ENCODE measurements at regions not wholly inside any gene's neighbourhood (a gene's known extent, or its start where the extent isn't known, plus 50 kb on each side); places are given as distances from the start of the nearest gene placed in this dataset.
"Not testable (repeated sequence)": the region's sequence is repeated elsewhere in the genome, so short reads cannot be mapped to it uniquely, and the experiment has no call there.

DNA sequence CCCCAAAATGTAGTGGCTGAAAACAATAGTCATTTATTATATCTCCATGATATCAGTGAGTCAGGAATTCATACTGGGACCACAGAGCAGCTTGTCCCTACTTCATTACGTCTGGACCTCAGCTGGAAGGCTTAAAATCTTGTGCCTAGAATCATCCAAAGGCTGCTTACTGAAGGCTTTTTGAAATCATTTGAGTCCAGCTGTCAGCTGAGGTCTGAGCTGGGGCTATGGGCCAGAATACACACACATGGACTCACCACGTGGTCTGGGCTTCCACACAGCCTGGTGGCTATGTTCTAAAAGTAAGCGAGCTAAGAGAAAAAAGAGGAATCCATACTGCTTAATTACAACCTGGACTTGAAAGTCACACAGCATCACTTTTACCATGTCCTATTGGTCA is 209.2 kb downstream of the KCTD12 start:
- Mint-ChIP-seq H3K4me1 (no peaks in the 10 kb centered on the region), H3K36me3 (no peaks in the 10 kb centered on the region), H3K9me3 (no peaks in the 10 kb centered on the region), H3K27ac (no peak overlapping the region), H3K27me3 (peaks cover 3 to 4% of the 10 kb centered on the region in 2 donors), H3K4me3 (no peak overlapping the region)
- no peak overlapping the region for H3K4me3 ChIP-seq (ENCODE audit: low read length)
- no peak overlapping the region for H3K27ac ChIP-seq (ENCODE audit: low read depth, low read length)
- no peaks in the 10 kb centered on the region for H3K36me3 ChIP-seq (ENCODE audit: insufficient read depth, low read length)
- POLR2A ChIA-PET, result no interaction called here
- no peaks in the 10 kb centered on the region for H3K27me3 ChIP-seq (ENCODE audit: insufficient read depth, low read length, poor library complexity, severe bottlenecking)
- H3K4me1 ChIP-seq (ENCODE audit: insufficient read depth, low read length), result no peaks in the 10 kb centered on the region
- no peak for DNase-seq
- H3K9me3 ChIP-seq (ENCODE audit: low read length), result no peaks in the 10 kb centered on the region
- CTCF ChIA-PET, result no interaction called here

GRCh38 chr13:76672420-76672819 is 213.8 kb downstream of the KCTD12 start:
- H3K27ac Mint-ChIP-seq, result no peak overlapping the region
- no peaks in the 10 kb centered on the region for H3K4me1 ChIP-seq (ENCODE audit: insufficient read depth, low read length)
- POLR2A ChIA-PET, result no interaction called here
- H3K9me3 ChIP-seq (ENCODE audit: low read length), result no peaks in the 10 kb centered on the region
- H3K4me1 Mint-ChIP-seq, result no peaks in the 10 kb centered on the region
- no peak for DNase-seq
- H3K36me3 Mint-ChIP-seq, result no peaks in the 10 kb centered on the region
- H3K36me3 ChIP-seq (ENCODE audit: insufficient read depth, low read length), result no peaks in the 10 kb centered on the region
- H3K4me3 ChIP-seq (ENCODE audit: low read length), result no peak overlapping the region
- H3K27me3 ChIP-seq (ENCODE audit: insufficient read depth, low read length, poor library complexity, severe bottlenecking), result no peaks in the 10 kb centered on the region
- CTCF ChIA-PET, result no interaction called here
- peaks cover 3 to 4% of the 10 kb centered on the region in 2 donors for H3K27me3 Mint-ChIP-seq
- H3K27ac ChIP-seq (ENCODE audit: low read depth, low read length), result no peak overlapping the region
- no peaks in the 10 kb centered on the region for H3K9me3 Mint-ChIP-seq
- H3K4me3 Mint-ChIP-seq, result no peak overlapping the region

GRCh38 chr13:76668716-76669115 is 217.5 kb downstream of the KCTD12 start:
- H3K36me3 Mint-ChIP-seq, result no peaks in the 10 kb centered on the region
- Histone ChIP-seq H3K27ac (ENCODE audit: low read depth, low read length) (no peak overlapping the region), H3K27me3 (ENCODE audit: insufficient read depth, low read length, poor library complexity, severe bottlenecking) (no peaks in the 10 kb centered on the region), H3K9me3 (ENCODE audit: low read length) (no peaks in the 10 kb centered on the region), H3K4me3 (ENCODE audit: low read length) (no peak overlapping the region), H3K36me3 (ENCODE audit: insufficient read depth, low read length) (no peaks in the 10 kb centered on the region), H3K4me1 (ENCODE audit: insufficient read depth, low read length) (no peaks in the 10 kb centered on the region)
- H3K4me3 Mint-ChIP-seq, result no peak overlapping the region
- DNase-seq, result no peak
- H3K27ac Mint-ChIP-seq, result no peak overlapping the region
- ChIA-PET CTCF (interaction anchor here (1.7 kb wide), 1 partner anchor 13 kb away, joined by 3 read pairs; no protein-coding TSS in a partner anchor), POLR2A (no interaction called here)
- no peaks in the 10 kb centered on the region for H3K9me3 Mint-ChIP-seq
- peaks cover 0 to 1% of the 10 kb centered on the region in 2 donors for H3K27me3 Mint-ChIP-seq
- H3K4me1 Mint-ChIP-seq, result no peaks in the 10 kb centered on the region

DNA sequence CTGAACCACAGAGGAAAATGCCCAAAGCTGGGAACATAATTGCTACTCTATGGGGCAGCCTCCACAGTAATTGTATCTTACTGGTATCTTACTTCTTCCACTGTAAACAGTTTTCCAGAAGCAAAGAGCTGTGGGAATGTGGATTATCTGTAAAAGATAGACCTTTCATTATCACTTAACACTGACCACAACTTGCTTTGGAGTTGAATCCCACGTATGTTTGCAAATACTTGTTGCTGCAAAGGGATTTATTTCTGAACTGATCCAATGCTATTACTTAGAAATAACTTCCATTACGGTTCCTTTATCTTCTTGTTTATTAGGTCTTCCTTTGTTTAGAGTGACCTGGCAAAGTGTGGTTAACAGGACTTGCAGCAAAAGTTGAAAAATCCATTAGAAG is 218.1 kb downstream of the KCTD12 start:
- ChIA-PET CTCF (interaction anchor here (1.7 kb wide), 1 partner anchor 13 kb away, joined by 3 read pairs; no protein-coding TSS in a partner anchor), POLR2A (no interaction called here)
- Histone ChIP-seq H3K27ac (ENCODE audit: low read depth, low read length) (no peak overlapping the region), H3K4me1 (ENCODE audit: insufficient read depth, low read length) (no peaks in the 10 kb centered on the region), H3K27me3 (ENCODE audit: insufficient read depth, low read length, poor library complexity, severe bottlenecking) (no peaks in the 10 kb centered on the region), H3K9me3 (ENCODE audit: low read length) (no peaks in the 10 kb centered on the region), H3K36me3 (ENCODE audit: insufficient read depth, low read length) (no peaks in the 10 kb centered on the region), H3K4me3 (ENCODE audit: low read length) (no peak overlapping the region)
- no peaks in the 10 kb centered on the region for H3K4me1 Mint-ChIP-seq
- H3K27me3 Mint-ChIP-seq, result peaks cover 0 to 1% of the 10 kb centered on the region in 2 donors
- H3K4me3 Mint-ChIP-seq, result no peak overlapping the region
- H3K36me3 Mint-ChIP-seq, result no peaks in the 10 kb centered on the region
- no peak overlapping the region for H3K27ac Mint-ChIP-seq
- DNase-seq, result no peak
- no peaks in the 10 kb centered on the region for H3K9me3 Mint-ChIP-seq

DNA sequence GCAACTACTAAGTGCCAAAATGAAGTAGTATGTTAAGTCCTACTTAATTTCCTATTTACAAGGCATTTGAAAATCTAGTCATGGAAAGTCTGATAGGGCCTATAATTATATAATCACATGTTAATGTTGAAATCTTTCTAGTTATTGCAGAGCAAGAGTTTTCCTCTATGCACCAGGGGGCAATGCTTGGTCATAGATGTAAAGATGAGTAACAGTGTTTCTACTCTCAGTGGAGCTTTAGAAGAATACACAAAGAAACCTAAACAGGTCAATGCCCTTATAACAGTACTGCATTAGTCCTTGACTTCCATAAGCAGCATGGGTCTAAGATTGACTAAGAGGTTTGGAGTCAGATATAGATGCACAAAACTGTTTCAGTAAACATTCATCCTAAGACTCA is 218.7 kb downstream of the KCTD12 start:
- Histone ChIP-seq H3K4me1 (ENCODE audit: insufficient read depth, low read length) (no peaks in the 10 kb centered on the region), H3K4me3 (ENCODE audit: low read length) (no peak overlapping the region), H3K27me3 (ENCODE audit: insufficient read depth, low read length, poor library complexity, severe bottlenecking) (no peaks in the 10 kb centered on the region), H3K27ac (ENCODE audit: low read depth, low read length) (no peak overlapping the region), H3K36me3 (ENCODE audit: insufficient read depth, low read length) (no peaks in the 10 kb centered on the region), H3K9me3 (ENCODE audit: low read length) (no peaks in the 10 kb centered on the region)
- CTCF ChIA-PET, result interaction anchor here (0.6 to 1.7 kb wide), 2 partner anchors 12 to 89 kb away, joined by 3 to 4 read pairs; no protein-coding TSS in a partner anchor
- H3K9me3 Mint-ChIP-seq, result no peaks in the 10 kb centered on the region
- no peaks in the 10 kb centered on the region for H3K36me3 Mint-ChIP-seq
- no peak overlapping the region for H3K4me3 Mint-ChIP-seq
- no peaks in the 10 kb centered on the region for H3K4me1 Mint-ChIP-seq
- peak in 1 of 5 donors; percentile 37 for DNase-seq
- POLR2A ChIA-PET, result no interaction called here
- H3K27ac Mint-ChIP-seq, result no peak overlapping the region
- H3K27me3 Mint-ChIP-seq, result peaks cover 0 to 1% of the 10 kb centered on the region in 2 donors

GRCh38 chr13:76663592-76664335 is 222.4 kb downstream of the KCTD12 start:
- H3K9me3 ChIP-seq (ENCODE audit: low read length), result no peaks in the 10 kb centered on the region
- no peak overlapping the region for H3K4me3 ChIP-seq (ENCODE audit: low read length)
- CTCF ChIA-PET, result no interaction called here
- H3K36me3 ChIP-seq (ENCODE audit: insufficient read depth, low read length), result no peaks in the 10 kb centered on the region
- H3K27me3 ChIP-seq (ENCODE audit: insufficient read depth, low read length, poor library complexity, severe bottlenecking), result no peaks in the 10 kb centered on the region
- POLR2A ChIA-PET, result no interaction called here
- H3K9me3 Mint-ChIP-seq, result peaks cover 0 to under 1% (median 0%) of the 10 kb centered on the region in 5 donors
- H3K27me3 Mint-ChIP-seq, result peaks cover 0 to 1% of the 10 kb centered on the region in 2 donors
- no peak for DNase-seq
- no peak overlapping the region for H3K27ac Mint-ChIP-seq
- H3K27ac ChIP-seq (ENCODE audit: low read depth, low read length), result no peak overlapping the region
- H3K4me1 Mint-ChIP-seq, result no peaks in the 10 kb centered on the region
- H3K36me3 Mint-ChIP-seq, result no peaks in the 10 kb centered on the region
- H3K4me3 Mint-ChIP-seq, result no peak overlapping the region
- no peaks in the 10 kb centered on the region for H3K4me1 ChIP-seq (ENCODE audit: insufficient read depth, low read length)

DNA sequence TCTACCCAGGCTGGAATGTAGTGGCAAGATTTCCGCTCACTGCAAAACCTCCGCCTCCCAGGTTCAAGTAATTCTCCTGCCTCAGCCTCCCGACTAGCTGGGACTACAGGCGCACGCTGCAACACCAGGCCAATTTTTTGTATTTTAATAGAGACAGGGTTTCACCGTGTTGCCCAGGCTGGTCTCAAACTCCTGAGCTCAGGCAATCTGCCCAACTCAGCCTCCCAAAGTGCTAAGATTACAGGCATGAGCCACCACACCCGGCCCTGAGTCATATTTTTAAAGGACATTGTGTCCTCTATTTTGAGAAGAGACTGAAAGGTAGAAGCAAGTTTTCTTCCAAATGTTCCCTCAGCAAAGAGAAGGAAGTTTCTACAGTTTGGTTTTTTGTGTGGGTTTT is 227.1 kb downstream of the KCTD12 start:
- DNase-seq; POLR2A ChIA-PET; H3K27ac Mint-ChIP-seq; H3K4me1 ChIP-seq (ENCODE audit: insufficient read depth, low read length); CTCF ChIA-PET; H3K9me3 ChIP-seq (ENCODE audit: low read length); H3K4me1 Mint-ChIP-seq; H3K36me3 ChIP-seq (ENCODE audit: insufficient read depth, low read length); H3K27me3 ChIP-seq (ENCODE audit: insufficient read depth, low read length, poor library complexity, severe bottlenecking); H3K4me3 ChIP-seq (ENCODE audit: low read length); H3K36me3 Mint-ChIP-seq; H3K27ac ChIP-seq (ENCODE audit: low read depth, low read length); H3K4me3 Mint-ChIP-seq; H3K27me3 Mint-ChIP-seq; H3K9me3 Mint-ChIP-seq: not testable (repeated sequence)

GRCh38 chr13:76656500-76656899 is 229.7 kb downstream of the KCTD12 start:
- H3K27me3 Mint-ChIP-seq, result peaks cover 6 to 18% of the 10 kb centered on the region in 2 donors
- no peaks in the 10 kb centered on the region for H3K4me1 Mint-ChIP-seq
- CTCF ChIA-PET, result interaction anchor here (0.9 kb wide), 1 partner anchor 9 kb away, joined by 3 read pairs; no protein-coding TSS in a partner anchor

More at GRCh38 chr13:76656500-76656899, 229.7 kb downstream of the KCTD12 start:
- H3K27ac ChIP-seq (ENCODE audit: low read depth, low read length), result no peak overlapping the region
- H3K4me3 ChIP-seq (ENCODE audit: low read length), result no peak overlapping the region
- POLR2A ChIA-PET, result no interaction called here
- Mint-ChIP-seq H3K36me3 (no peaks in the 10 kb centered on the region), H3K27ac (no peak overlapping the region), H3K9me3 (peaks cover 0 to 2% (median 0%) of the 10 kb centered on the region in 5 donors), H3K4me3 (no peak overlapping the region)
- no peak for DNase-seq
- H3K9me3 ChIP-seq (ENCODE audit: low read length), result no peaks in the 10 kb centered on the region
- H3K27me3 ChIP-seq (ENCODE audit: insufficient read depth, low read length, poor library complexity, severe bottlenecking), result no peaks in the 10 kb centered on the region
- no peaks in the 10 kb centered on the region for H3K36me3 ChIP-seq (ENCODE audit: insufficient read depth, low read length)
- no peaks in the 10 kb centered on the region for H3K4me1 ChIP-seq (ENCODE audit: insufficient read depth, low read length)

All from CD8-positive, alpha-beta memory T cell (primary cell).